ENCODE measurements at regions not wholly inside any gene's neighbourhood (a gene's known extent, or its start where the extent isn't known, plus 50 kb on each side); places are given as distances from the start of the nearest gene placed in this dataset.

GRCh38 chr5:91283899-91284298 lies 99.2 kb downstream of the ARRDC3 start:
- peak; percentile 95 for DNase-seq (ENCODE audit: low read depth)

- DNase-seq (ENCODE audit: low read depth) = peak; percentile 57
Observed at GRCh38 chr5:91283326-91283725, 99.8 kb downstream of the ARRDC3 start.

GRCh38 chr5:91282210-91282609 lies 100.9 kb downstream of the ARRDC3 start:
- no peak for DNase-seq (ENCODE audit: low read depth)

- peak; percentile 94 for DNase-seq (ENCODE audit: low read depth)
Observed at GRCh38 chr5:91281401-91281800, 101.7 kb downstream of the ARRDC3 start.

GRCh38 chr5:91280362-91281269 lies 102.5 kb downstream of the ARRDC3 start:
- DNase-seq (ENCODE audit: low read depth) = peak; percentile 97

- peak; percentile 29 for DNase-seq (ENCODE audit: low read depth)
Observed at GRCh38 chr5:91277840-91278239, 105.3 kb downstream of the ARRDC3 start.

- no peak for DNase-seq (ENCODE audit: low read depth)
Observed at GRCh38 chr5:91277093-91277626, 106.0 kb downstream of the ARRDC3 start.

GRCh38 chr5:91272858-91273257 lies 110.3 kb downstream of the ARRDC3 start:
- DNase-seq (ENCODE audit: low read depth) = peak; percentile 83

- DNase-seq (ENCODE audit: low read depth) = no peak
Observed at GRCh38 chr5:91271999-91272398, 111.1 kb downstream of the ARRDC3 start.

- DNase-seq (ENCODE audit: low read depth) = no peak
Observed at GRCh38 chr5:91269198-91269597, 113.9 kb downstream of the ARRDC3 start.

- DNase-seq (ENCODE audit: low read depth) = peak; percentile 71
Observed at GRCh38 chr5:91266184-91266705, 116.9 kb downstream of the ARRDC3 start.

GRCh38 chr5:91264311-91265051 lies 118.6 kb downstream of the ARRDC3 start:
- DNase-seq (ENCODE audit: low read depth) = no peak

- no peak for DNase-seq (ENCODE audit: low read depth)
Observed at GRCh38 chr5:91263898-91264297, 119.2 kb downstream of the ARRDC3 start.

GRCh38 chr5:91257301-91257700 lies 125.8 kb downstream of the ARRDC3 start:
- DNase-seq (ENCODE audit: low read depth) = no peak

- no peak for DNase-seq (ENCODE audit: low read depth)
Observed at GRCh38 chr5:91256142-91256524, 127.0 kb downstream of the ARRDC3 start.

- DNase-seq (ENCODE audit: low read depth) = no peak
Observed at GRCh38 chr5:91255396-91256141, 127.5 kb downstream of the ARRDC3 start.

- no peak for DNase-seq (ENCODE audit: low read depth)
Observed at GRCh38 chr5:91252916-91253315, 130.2 kb downstream of the ARRDC3 start.

GRCh38 chr5:91245871-91246270 lies 137.2 kb downstream of the ARRDC3 start:
- DNase-seq (ENCODE audit: low read depth) = peak; percentile 20

- no peak for DNase-seq (ENCODE audit: low read depth)
Observed at GRCh38 chr5:91245074-91245452, 138.1 kb downstream of the ARRDC3 start.

- DNase-seq (ENCODE audit: low read depth) = no peak
Observed at GRCh38 chr5:91244380-91245073, 138.6 kb downstream of the ARRDC3 start.

- DNase-seq (ENCODE audit: low read depth) = no peak
Observed at GRCh38 chr5:91243852-91244251, 139.3 kb downstream of the ARRDC3 start.

Measured in M059J (cell line).